HepG2 (cell line): ENCODE measurements at regions not wholly inside any gene's neighbourhood (a gene's known extent, or its start where the extent isn't known, plus 50 kb on each side); places are given as distances from the start of the nearest gene placed in this dataset.

ENCODE experiments used
- BHLHE40 ChIP-seq: IDR thresholded peaks from 2 replicates; pipeline ENCODE4 v1.6.1; 2011; ENCODE audit warnings: low read length, improper control_type of control experiment
- CHD4 ChIP-seq: fragments of 200-600 bp; sonication (generic); IDR thresholded peaks from 2 replicates; pipeline ENCODE4 v1.7.0; 2017; ENCODE audit warnings: mild to moderate bottlenecking, low read length, borderline replicate concordance
- NBN ChIP-seq: fragments of 450-650 bp; conservative IDR thresholded peaks from 2 replicates; pipeline ENCODE4 v1.6.1; 2017
- PHB2 ChIP-seq: fragments of 450-650 bp; IDR thresholded peaks from 2 replicates; pipeline ENCODE4 v1.6.1; 2018; ENCODE audit not compliant: partially characterized antibody
- POLR2AphosphoS5 ChIP-seq: IDR thresholded peaks from 2 replicates; pipeline ENCODE4 v1.6.1; 2012; ENCODE audit warnings: low read depth, low read length
- SIX4 ChIP-seq: sonication (generic); formaldehyde crosslinking; IDR thresholded peaks from 2 replicates; pipeline ENCODE4 v1.4.0; 2020; ENCODE audit warnings: missing genetic modification reagents
- ZNF335 ChIP-seq: sonication (generic); formaldehyde crosslinking; IDR thresholded peaks from 2 replicates; pipeline ENCODE4 v1.4.0; 2020; ENCODE audit warnings: missing genetic modification reagents
- ZNF816 ChIP-seq: sonication (generic); formaldehyde crosslinking; IDR thresholded peaks from 2 replicates; pipeline ENCODE4 v1.8.0; 2022; ENCODE audit warnings: missing genetic modification reagents, mild to moderate bottlenecking, borderline replicate concordance
- TF ChIP-seq, protein P1 (sequence below): sonication (generic); formaldehyde crosslinking; conservative IDR thresholded peaks from 2 replicates; pipeline ENCODE4 v1.5.0; 2020; ENCODE audit warnings: missing genetic modification reagents
- TF ChIP-seq, protein P2 (sequence below): sonication (generic); formaldehyde crosslinking; IDR thresholded peaks from 2 replicates; pipeline ENCODE4 v1.8.1; 2023; ENCODE audit warnings: missing genetic modification reagents, inconsistent platforms, borderline replicate concordance
- TF ChIP-seq, protein P3 (sequence below): sonication (generic); formaldehyde crosslinking; conservative IDR thresholded peaks from 2 replicates; pipeline ENCODE4 v1.8.1; 2023; ENCODE audit warnings: missing genetic modification reagents

DNA sequence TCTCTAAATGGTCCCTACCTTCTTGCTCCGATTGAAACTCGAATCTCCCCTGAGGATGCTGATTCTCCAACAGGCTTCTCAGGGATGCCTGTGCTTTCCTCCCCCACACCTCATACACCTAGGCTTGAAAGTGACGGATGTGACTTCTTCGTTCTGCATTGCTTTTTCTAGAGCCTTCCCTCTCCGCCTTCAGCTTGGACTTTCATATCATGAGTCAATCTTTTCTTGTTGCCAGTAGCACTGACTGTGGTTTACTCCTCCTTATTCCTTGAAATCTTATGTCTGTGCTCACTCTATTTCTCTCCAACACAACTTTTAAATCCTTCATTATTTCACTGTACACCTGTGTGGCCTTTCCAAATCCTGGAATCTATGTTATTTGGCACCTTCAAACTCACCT, 451.4 kb downstream of the TMX3 start:
- TF ChIP-seq ZNF335 (no peak), NBN (no peak), ZNF816 (CRISPR knock-in tag) (no peak), PHB2 (no peak), CHD4 (no peak), POLR2AphosphoS5 (no peak), SIX4 (CRISPR knock-in tag) (no peak), BHLHE40 (no peak)
- TF ChIP-seq, protein P1, sequence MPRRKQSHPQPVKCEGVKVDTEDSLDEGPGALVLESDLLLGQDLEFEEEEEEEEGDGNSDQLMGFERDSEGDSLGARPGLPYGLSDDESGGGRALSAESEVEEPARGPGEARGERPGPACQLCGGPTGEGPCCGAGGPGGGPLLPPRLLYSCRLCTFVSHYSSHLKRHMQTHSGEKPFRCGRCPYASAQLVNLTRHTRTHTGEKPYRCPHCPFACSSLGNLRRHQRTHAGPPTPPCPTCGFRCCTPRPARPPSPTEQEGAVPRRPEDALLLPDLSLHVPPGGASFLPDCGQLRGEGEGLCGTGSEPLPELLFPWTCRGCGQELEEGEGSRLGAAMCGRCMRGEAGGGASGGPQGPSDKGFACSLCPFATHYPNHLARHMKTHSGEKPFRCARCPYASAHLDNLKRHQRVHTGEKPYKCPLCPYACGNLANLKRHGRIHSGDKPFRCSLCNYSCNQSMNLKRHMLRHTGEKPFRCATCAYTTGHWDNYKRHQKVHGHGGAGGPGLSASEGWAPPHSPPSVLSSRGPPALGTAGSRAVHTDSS (CRISPR knock-in tag), result no peak
- TF ChIP-seq, protein P2, sequence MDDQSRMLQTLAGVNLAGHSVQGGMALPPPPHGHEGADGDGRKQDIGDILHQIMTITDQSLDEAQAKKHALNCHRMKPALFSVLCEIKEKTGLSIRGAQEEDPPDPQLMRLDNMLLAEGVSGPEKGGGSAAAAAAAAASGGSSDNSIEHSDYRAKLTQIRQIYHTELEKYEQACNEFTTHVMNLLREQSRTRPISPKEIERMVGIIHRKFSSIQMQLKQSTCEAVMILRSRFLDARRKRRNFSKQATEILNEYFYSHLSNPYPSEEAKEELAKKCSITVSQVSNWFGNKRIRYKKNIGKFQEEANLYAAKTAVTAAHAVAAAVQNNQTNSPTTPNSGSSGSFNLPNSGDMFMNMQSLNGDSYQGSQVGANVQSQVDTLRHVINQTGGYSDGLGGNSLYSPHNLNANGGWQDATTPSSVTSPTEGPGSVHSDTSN (CRISPR knock-in tag), result no peak
- TF ChIP-seq, protein P3, sequence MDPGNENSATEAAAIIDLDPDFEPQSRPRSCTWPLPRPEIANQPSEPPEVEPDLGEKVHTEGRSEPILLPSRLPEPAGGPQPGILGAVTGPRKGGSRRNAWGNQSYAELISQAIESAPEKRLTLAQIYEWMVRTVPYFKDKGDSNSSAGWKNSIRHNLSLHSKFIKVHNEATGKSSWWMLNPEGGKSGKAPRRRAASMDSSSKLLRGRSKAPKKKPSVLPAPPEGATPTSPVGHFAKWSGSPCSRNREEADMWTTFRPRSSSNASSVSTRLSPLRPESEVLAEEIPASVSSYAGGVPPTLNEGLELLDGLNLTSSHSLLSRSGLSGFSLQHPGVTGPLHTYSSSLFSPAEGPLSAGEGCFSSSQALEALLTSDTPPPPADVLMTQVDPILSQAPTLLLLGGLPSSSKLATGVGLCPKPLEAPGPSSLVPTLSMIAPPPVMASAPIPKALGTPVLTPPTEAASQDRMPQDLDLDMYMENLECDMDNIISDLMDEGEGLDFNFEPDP (CRISPR knock-in tag), result no peak
